OCI-LY7 (cell line): ENCODE measurements at regions not wholly inside any gene's neighbourhood (a gene's known extent, or its start where the extent isn't known, plus 50 kb on each side); places are given as distances from the start of the nearest gene placed in this dataset.

Source experiments
- CTCF ChIP-seq: fragments of 200-600 bp; sonication (generic); conservative IDR thresholded peaks from 2 replicates; pipeline ENCODE4 v1.5.1; 2014; ENCODE audit warnings: mild to moderate bottlenecking, antibody characterized with exemption, low read length, moderate library complexity, mixed read lengths
- EZH2phosphoT487 ChIP-seq: fragments of 200-600 bp; sonication (generic); IDR thresholded peaks from 2 replicates; pipeline ENCODE4 v1.6.1; 2018; ENCODE audit warnings: low read depth, borderline replicate concordance, mild to moderate bottlenecking, mixed run types, antibody characterized with exemption, low read length, moderate library complexity, mixed read lengths

- TF ChIP-seq EZH2phosphoT487 = no peak
- peak; percentile 56 for TF ChIP-seq CTCF
Observed at GRCh38 chr7:124996778-124997177, 67.2 kb upstream of the POT1 start.
